ENCODE measurements at regions not wholly inside any gene's neighbourhood (a gene's known extent, or its start where the extent isn't known, plus 50 kb on each side); places are given as distances from the start of the nearest gene placed in this dataset.

- TF ChIP-seq SPI1 (IDR thresholded peaks at IDR 0.05; ENCODE audit: borderline replicate concordance, low read depth), result no peak
- no peak for TF ChIP-seq CTCF (IDR thresholded peaks at IDR 0.05; ENCODE audit: insufficient read depth, low read length)
- no peak for TF ChIP-seq REST (IDR thresholded peaks at IDR 0.05; ENCODE audit: insufficient replicate concordance, low read depth)
- no peak for TF ChIP-seq GABPA (IDR thresholded peaks at IDR 0.05; ENCODE audit: low read depth)
- no peak overlapping the region for H3K27ac ChIP-seq (replicated peaks)
These were observed 170.2 kb upstream of the PMEPA1 start for GRCh38 chr20:57879779-57880570.

GRCh38 chr20:57879437-57879778 is 169.6 kb upstream of the PMEPA1 start:
- Histone ChIP-seq H3K4me3 (replicated peaks; ENCODE audit: insufficient read depth, low read length) (no peak overlapping the region), H3K27me3 (ENCODE audit: insufficient read depth, poor library complexity, severe bottlenecking) (no peaks in the 10 kb centered on the region), H3K27ac (replicated peaks) (no peak overlapping the region)
- TF ChIP-seq POLR2AphosphoS5 (IDR thresholded peaks at IDR 0.05; ENCODE audit: low read depth), result no peak
- TF ChIP-seq GABPA (IDR thresholded peaks at IDR 0.05; ENCODE audit: low read depth), result no peak
- no peak for TF ChIP-seq SPI1 (IDR thresholded peaks at IDR 0.05; ENCODE audit: borderline replicate concordance, low read depth)
- no peak for TF ChIP-seq REST (IDR thresholded peaks at IDR 0.05; ENCODE audit: insufficient replicate concordance, low read depth)
- no peak for TF ChIP-seq CTCF (IDR thresholded peaks at IDR 0.05; ENCODE audit: insufficient read depth, low read length)
- no peak for DNase-seq (ENCODE audit: low read depth in 1 of 2, low spot score in 1 of 2)

More at GRCh38 chr20:57879779-57880570, 170.2 kb upstream of the PMEPA1 start:
- Histone ChIP-seq H3K4me3 (replicated peaks; ENCODE audit: insufficient read depth, low read length) (no peak overlapping the region), H3K27me3 (ENCODE audit: insufficient read depth, poor library complexity, severe bottlenecking) (no peaks in the 10 kb centered on the region)
- DNase-seq (ENCODE audit: low read depth in 1 of 2, low spot score in 1 of 2), result no peak

- H3K4me3 ChIP-seq (replicated peaks; ENCODE audit: insufficient read depth, low read length), result no peak overlapping the region
- no peak for DNase-seq (ENCODE audit: low read depth in 1 of 2, low spot score in 1 of 2)
- no peaks in the 10 kb centered on the region for H3K27me3 ChIP-seq (ENCODE audit: insufficient read depth, poor library complexity, severe bottlenecking)
- H3K27ac ChIP-seq (replicated peaks), result no peak overlapping the region
- TF ChIP-seq CTCF (IDR thresholded peaks at IDR 0.05; ENCODE audit: insufficient read depth, low read length) (no peak), SPI1 (IDR thresholded peaks at IDR 0.05; ENCODE audit: borderline replicate concordance, low read depth) (no peak), GABPA (IDR thresholded peaks at IDR 0.05; ENCODE audit: low read depth) (no peak), REST (IDR thresholded peaks at IDR 0.05; ENCODE audit: insufficient replicate concordance, low read depth) (no peak)
These were observed 169.1 kb upstream of the PMEPA1 start for GRCh38 chr20:57878786-57879424.
